PFSK-1 (cell line): ENCODE measurements at regions not wholly inside any gene's neighbourhood (a gene's known extent, or its start where the extent isn't known, plus 50 kb on each side); places are given as distances from the start of the nearest gene placed in this dataset.

Experiments
- POLR2AphosphoS5 ChIP-seq: IDR thresholded peaks from 2 replicates; pipeline ENCODE4 v1.6.1; 2012; ENCODE audit warnings: low read depth, mild to moderate bottlenecking, control low read depth, low read length, moderate library complexity
- REST ChIP-seq, 2 experiments: IDR thresholded peaks; 2 replicates each; pipeline versions ENCODE4 v1.6.1 to v1.8.0; 2011 to 2012; ENCODE audit warnings: low read depth in 2 of 2, low read length in 2 of 2, control low read depth in 1 of 2, inconsistent platforms in 1 of 2, mild to moderate bottlenecking in 1 of 2, moderate library complexity in 1 of 2; ENCODE audit not compliant: insufficient read depth in 1 of 2
- SIN3A ChIP-seq: IDR thresholded peaks from 2 replicates; pipeline ENCODE4 v1.6.1; 2012; ENCODE audit warnings: mild to moderate bottlenecking, low read length, moderate library complexity, borderline replicate concordance; ENCODE audit not compliant: insufficient read depth

GRCh38 chr9:110088099-110088498 is 119.9 kb downstream of the C9orf152 start:
- TF ChIP-seq REST (IDR thresholded peaks at IDR 0.05; ENCODE audit: insufficient read depth in 1 of 2, low read depth in 2 of 2, low read length in 2 of 2) (no peak), POLR2AphosphoS5 (no peak), SIN3A (no peak)
